Right kidney (tissue), 1 donor: ENCODE measurements at regions not wholly inside any gene's neighbourhood (a gene's known extent, or its start where the extent isn't known, plus 50 kb on each side); places are given as distances from the start of the nearest gene placed in this dataset.

Experiments used
- DNase-seq: peaks from one replicate; pipeline ENCODE4 v3.0.0-alpha.2; 2016

DNA sequence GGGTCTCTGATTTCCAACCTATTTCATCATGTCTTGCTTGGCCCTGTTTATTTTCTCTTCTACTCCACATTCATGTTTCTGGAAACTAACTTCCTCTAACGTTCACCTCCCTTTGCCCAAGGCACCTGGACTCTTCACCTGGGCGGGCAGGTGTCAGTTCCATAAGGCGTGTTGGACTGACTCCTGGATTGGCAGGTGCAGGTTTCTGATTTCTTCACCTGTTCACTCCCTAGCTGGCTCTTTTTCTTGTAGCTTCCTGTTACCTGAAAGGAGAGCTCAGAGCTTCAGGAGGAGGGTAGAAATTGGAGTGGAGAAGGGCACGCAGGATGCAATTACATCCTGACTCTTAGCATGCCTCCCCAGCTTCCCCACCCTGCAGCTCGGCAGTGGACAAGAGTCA, 350.8 kb upstream of the KLF3 start:
- DNase-seq = no peak

DNA sequence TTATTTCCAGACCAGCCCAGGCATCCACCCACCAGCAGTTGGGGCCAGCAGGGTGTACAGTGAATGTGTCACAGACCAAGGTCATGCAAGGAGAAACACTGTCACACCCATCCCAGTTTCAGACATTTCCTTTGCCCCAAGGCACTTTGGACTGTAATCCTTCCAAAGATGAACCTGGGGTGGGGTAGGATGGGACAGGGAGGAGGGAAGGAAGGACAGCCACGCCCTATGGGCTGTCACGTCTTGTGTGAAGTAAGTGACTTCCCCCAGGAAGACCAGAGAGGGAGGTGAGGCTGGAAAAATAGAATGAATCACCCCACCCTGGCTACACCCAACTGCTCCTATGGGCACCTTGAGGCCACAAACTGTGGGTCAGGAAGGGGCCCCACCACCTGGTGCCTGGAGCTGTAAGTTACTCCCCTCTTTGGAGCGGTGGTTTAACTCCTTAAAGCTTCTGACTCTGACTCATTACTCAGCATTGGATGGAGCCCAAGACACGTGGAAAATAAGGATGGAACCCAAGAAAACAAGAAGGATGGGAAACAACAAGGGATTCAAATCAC, 349.9 kb upstream of the KLF3 start:
- no peak for DNase-seq

DNA sequence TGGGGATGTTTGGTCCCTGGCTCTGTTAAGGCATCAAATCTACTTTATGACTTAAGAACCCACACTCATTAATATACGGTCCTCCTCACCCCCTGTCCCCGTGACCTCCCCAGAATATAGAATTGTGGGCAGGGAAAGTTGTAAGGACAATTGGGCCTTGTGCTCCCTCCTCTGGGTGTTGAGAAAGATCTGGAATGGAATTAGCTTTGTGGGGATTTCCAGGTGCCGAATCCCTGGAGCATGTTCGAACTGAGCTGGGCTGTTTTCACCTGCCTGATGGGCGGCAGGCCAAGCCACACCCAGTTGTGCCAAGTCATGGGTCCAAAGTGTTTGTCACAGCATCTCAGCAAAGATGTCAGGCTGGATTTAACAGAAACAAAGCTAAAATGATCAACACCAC, 349.3 kb upstream of the KLF3 start:
- DNase-seq = no peak

DNA sequence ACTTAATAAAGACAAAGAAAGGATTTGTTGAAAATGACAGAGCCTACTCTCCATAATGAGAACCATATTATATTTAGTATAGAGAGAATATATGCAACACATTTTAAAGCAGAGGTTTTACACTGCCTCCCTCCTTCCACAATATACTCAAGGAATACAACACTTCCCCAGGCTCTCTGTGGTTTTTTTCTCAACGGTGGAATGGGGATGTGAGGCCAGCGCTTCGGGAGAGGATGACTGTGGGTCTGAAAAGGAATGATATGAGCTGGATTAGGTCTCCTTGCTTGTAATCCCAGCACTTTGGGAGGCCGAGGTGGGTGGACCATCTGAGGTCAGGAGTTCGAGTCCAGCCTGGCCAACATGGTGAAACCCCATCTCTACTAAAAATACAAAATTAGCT, 348.7 kb upstream of the KLF3 start:
- DNase-seq = no peak

DNA sequence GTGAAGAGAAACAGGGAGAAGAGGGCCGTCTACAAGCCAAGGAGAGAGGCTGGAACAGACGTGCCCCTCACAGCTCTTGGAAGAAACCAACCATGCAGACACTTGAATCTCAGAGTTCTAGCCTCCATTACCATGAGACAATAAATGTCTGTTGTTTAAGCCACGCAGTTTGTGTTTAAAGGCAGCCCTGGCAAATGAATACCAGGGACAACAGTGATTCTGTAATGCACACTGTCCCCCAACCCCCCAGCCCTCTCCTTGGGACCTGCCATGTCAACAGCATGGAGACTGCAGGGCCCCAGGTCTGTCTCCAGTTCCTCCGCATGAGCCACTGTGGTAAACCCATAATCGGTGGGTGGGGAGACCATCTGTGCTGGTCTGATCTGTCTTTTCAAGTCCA, 348.0 kb upstream of the KLF3 start:
- DNase-seq = no peak

DNA sequence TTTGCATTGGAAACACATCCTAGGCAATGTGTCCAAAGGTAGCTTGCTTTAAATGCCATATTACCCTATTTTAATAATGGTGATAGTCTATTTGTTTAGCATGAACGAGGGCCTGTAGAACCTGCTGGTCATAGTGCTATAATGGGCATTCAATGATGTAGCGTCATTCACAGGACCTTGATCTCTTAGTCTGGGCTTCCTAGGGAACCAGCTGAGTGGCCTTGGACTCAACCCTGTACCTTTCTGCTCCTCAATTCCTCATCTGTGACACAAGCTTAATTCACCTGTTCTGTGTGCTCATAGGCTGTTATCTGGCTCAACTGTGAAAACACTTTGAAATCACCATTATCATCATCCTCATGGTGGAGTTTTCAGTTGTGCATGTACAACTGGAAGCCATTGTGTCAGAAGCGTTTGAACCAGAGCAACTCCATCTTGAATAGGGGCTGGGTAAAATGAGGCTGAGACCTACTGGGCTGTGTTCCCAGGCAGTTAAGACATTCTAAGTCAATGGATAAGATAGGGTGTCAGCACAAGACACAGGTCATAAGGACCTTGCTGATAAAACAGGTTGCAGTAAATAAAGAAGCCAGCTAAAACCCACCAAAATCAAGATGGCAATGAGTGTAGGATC, 346.8 kb upstream of the KLF3 start:
- DNase-seq = no peak

DNA sequence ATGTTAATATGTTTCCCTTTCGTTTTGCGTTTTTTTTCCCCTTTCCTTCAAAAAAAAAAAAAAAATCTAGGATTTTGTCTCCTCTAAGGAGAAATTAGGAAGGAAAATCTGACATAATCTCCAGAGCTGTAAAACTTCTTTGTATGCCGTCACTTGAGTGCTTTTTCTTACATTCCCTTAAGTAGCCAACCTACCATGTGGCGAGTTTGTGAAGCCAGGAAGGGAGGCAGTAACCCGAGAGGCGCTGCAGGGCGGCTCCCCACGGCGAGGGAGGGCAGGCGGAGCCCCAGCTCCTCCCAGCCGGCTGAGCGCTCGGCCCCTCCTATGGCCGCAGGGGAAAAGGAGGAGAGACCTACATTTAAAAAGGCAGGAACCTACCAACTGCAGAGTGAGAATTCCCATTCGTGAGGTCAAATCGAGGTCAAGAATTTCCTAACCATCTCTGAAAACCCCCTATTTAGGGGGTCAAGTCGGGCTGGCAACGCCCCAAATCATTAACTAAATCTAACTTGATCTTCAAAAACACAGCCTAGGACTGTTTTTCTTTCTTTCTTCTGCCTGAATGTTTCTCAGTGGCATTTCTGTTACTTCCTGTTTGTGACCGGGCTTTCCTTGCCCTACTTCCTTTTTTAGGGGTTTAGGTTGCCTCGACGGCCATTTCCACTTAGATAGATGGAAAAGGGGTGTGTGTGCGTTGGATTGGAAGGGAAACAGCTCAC, 345.1 kb upstream of the KLF3 start:
- peak; percentile 84 for DNase-seq

DNA sequence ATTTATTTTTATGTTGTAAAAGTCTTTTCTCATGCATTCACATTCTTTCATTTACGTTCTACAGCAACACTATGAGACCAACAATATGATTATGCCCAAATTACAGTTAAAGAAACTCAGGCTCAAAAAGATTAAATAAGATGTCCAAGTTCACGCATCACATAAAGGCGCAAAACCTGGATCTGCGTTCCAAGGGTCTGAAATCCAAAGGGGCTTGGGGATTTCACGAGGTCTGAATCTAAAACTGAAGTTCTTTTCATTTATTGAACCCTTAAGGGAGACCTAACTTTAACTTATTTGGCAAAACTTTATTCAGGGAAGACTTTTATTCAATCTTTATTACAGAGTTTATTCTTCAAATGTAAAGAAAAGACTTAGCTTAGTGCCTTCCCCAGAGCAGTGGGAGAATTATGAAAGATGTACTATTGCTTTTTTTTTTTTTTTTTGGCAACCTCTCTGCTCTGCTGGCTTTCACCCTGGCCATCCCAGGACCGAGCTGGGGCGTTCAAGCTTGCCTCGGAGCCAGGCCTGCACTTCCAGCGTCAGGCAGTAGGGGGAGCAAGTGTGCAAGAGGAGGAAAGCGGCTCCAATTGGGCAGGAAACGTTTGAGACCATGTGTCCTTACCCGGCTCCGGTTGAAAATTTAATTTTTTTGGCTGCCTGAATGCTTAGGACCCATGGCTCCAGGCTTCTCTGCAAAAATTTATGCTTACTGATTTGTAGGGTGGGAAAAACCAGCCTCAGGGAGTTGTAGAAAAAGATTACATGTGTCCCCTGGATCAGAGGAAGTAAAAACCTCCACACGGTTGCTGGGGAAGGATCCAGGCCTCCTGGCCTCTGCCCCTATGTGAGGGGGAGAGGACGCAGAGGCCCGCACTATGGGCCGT, 344.3 kb upstream of the KLF3 start:
- peak; percentile 83 for DNase-seq

DNA sequence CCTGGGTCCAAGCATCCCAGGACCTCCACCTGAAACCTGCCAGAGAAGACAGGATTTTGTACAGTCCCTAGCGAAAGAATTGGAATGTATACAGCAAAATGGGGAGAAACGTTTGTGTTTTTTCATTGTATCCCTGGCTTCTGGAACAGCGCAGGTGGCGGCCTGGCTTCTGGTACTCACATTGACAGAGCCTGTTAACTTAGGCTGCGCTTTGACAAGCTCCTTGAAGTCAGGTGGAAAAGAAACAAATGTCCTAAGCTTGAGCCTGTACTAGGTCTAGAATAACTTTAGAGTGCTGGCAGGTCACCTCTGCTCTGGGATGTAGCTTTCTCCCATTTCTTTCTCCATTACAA, 343.7 kb upstream of the KLF3 start:
- DNase-seq = no peak

DNA sequence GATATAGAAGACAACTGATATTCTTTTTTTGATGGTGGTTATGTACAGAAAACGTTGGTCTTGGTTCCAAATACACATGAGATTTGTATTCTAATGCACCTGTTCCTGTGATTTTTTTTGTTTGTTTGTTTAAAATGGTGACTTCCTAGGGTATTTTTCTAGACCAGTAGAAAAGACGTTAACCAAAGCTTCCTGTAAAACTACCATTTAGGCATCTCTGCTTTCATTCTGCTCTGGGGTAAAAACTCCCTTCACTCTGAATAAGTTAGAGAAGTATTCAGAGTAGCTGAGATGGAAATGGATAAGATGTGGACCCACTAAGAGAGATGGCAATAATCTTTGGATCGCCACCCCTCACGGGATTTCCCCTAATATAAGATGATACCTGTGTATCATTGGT, 343.2 kb upstream of the KLF3 start:
- DNase-seq = no peak

DNA sequence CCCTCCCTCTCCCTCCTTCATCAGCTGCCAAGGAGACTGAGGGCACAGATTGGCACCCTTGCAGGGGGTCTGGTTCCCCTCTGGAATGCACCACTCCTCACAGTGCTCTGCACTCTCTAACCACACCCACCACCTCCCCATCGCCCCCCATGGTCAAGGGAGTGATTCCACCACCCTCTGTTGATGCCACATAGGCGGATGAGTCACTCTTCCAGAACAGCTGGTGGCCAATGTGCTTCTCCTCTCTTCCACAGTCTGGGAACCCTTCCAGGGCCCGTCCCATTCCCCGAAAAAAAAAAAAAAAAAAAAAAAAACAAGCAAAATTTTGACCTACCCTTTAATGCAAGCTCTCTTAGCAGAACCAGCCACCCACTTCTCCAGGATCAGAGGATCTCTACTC, 341.3 kb upstream of the KLF3 start:
- no peak for DNase-seq

DNA sequence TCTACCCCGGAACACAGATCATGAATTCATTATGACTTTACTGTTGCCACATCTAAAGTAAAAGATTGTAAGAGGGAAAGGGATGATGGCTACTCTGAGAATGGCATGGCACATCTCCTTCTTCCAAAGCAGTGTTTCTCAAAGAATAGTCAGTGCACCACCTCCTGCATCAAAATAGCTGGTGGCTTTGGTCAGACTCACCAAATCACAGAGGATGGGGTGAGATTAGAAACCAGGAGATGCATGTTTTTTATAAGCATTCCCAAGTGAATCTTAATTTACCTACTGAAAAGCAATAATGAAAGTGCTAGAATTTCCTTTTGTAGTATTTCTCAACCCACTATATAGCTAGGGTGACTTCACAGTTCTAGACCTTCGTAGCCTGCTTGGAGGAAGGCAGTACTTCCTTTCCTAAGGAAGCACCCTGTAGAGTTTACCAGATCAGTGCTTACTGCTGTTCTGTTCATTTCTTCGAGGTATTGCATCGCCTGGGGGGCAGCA, 340.8 kb upstream of the KLF3 start:
- DNase-seq = no peak

DNA sequence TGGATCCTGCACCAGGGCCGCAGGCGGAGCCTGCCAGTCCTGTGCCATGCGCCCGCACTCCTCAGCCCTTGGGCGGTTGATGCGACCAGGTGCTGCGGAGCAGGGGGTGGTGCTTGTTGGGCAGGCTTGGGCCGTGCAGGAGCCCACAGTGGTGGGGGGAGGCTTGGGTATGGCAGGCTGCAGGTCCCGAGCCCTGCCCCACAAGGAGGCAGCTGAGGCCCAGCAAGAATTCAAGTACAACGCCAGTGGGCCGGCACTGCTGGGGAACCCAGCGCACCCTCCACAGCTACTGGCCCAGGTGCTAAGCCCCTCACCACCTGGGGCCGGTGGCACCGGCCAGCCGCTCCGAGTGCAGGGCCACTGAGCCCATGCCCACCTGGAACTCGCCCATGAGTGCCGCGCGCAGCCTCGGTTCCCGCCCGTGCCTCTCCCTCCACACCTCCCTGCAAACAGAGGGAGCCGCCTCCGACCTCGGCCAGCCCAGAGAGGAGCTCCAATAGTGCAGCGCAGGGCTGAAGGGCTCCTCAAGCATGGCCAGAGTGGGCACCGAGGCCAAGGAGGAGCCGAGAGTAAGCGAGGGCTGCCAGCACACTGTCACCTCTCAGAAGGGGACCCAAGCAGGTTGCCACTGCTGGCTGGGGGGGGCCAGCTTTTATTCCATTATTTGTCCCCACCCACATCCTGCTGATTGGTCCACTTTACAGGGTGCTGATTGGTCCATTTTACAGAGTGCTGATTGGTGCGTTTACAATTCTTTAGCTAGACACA, 339.0 kb upstream of the KLF3 start:
- no peak for DNase-seq

DNA sequence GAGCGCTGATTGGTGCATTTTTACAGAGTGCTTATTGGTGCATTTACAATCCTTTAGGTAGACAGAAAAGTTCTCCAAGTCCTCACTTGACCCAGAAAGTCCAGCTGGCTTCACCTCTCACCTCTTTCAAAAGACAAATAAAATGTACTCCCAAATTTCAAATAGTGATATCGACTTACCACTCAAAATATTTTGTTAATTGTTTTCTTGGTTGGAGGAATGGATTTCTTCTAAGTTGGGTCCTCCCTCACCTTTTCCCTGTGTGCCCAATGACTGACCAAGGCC, 338.4 kb upstream of the KLF3 start:
- no peak for DNase-seq

DNA sequence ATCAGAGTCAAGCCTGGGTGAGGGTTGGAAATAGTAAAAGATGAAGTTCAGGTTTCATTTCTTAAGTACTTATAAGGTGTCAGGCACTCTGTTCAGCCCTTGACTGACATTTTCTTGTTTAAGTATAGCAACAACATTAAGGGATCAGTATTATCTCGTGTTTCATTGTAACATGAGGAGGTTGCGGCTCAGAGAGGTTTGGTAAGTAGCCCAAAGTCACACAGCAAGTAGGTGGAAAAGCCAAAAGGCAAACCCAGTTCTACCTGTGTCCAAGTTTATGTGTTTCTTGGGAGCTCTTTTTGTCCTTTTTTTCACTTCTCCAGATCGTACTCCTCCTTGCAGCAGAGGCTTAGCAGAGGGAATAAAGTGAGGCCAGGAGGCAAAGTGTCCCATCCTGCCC, 337.5 kb upstream of the KLF3 start:
- DNase-seq = no peak

DNA sequence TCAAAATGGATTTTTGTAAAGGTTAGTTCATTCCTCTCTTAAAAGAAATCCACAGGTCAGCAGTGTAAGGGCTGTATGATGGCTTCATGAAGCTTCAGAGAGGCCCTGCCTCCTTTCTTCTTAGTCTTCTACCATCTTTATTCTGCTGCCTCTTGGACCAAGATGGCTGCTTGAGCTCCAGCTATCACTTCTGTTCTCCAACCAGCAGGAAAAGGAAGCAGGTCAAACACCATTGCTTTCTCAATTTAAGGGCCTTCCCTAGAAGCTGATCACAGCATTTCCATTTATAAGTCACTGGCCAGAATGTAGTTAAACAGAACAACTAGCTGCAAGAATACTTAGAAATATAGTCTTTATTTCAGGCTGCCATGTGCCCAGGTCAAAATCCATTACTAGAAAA, 336.8 kb upstream of the KLF3 start:
- DNase-seq = no peak

DNA sequence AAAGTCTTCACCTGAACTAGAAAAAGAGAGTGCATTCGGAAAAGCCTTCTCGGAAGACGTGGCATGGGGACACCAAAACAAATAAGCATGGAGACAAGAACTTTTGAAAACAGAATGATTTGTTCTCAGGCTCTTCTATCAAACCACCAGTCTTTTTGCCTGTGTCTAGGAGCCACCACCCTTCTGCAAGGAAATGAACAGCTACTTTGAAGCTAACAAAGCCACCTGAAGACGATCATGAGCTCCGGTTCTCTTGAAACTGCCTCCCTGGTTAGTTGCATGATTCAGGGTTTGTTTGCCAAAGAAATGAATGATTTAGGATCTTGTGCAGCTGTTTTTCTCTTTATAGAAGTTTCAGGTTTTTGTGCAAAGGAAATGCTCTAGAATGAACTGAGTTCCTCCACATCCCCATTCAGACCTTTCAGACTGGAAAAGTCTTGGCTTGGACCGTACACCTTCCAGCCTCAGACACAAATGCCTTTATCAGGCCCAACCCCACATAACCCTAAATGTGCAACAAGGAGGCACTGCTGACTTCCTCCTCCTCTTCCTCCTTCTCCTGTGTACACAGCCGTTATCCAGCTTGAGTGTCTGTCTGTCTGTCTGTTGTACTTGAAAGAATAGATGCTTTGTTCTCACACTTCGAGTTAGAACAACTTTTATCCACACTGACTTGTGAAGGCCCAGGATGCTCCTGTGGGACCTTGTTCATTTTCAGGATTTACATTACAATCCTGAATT, 334.8 kb upstream of the KLF3 start:
- DNase-seq = no peak

DNA sequence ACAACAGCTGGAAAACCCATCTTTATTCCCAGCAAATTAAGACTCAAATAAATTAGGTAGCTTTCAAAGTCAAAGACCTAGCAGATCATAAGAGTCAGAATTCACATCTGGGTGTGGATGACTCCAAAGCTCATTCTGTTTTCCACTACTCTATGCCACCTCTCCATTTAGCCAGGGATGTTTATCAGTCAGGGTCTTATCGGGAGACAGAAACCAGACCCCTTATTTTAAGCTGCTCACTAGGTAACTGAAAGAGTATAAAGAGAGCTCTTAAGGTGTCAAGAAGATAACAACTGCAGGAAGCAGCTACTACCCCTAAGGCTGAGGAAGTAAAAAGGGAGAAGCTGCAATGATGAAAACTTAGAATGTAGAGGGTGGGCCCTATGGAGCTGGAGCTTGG, 333.7 kb upstream of the KLF3 start:
- no peak for DNase-seq

DNA sequence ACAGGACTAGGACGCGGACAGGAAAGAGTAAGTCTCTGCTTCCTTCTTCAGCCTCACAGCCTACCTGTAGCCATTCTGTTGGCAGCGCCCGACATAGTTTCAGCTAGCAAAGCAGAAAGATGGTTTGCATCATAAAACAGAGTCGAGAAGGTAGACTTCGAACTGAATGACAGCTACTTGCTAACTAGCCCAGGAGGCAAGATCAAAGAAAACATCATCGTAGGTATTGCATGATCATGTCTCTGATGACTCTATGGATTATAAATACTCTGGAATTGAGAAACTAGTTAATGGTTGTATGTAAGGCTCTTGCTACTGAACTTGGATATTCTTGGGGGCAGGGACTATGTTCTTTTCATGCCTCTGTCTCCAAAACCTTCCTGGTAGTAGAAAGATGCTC, 333.1 kb upstream of the KLF3 start:
- no peak for DNase-seq

DNA sequence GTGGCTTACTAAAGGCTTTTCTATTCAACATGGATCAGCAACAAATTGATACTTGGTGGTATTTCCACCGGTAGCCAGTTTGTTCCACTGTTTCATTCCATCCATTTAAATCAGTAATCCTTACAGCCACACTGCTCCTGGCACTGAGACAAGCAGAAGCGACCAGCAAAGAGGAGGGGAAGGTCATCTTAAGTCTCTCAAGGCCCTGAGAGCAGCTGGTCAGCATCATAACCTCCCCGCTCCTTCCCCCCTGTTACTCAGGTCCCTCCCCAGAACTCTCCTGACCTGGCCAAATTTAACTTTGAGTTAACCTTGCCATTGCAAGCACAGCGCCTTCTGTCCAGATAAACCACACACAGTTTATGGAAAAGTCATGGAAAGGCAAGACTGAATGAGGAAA, 331.3 kb upstream of the KLF3 start:
- DNase-seq = no peak

DNA sequence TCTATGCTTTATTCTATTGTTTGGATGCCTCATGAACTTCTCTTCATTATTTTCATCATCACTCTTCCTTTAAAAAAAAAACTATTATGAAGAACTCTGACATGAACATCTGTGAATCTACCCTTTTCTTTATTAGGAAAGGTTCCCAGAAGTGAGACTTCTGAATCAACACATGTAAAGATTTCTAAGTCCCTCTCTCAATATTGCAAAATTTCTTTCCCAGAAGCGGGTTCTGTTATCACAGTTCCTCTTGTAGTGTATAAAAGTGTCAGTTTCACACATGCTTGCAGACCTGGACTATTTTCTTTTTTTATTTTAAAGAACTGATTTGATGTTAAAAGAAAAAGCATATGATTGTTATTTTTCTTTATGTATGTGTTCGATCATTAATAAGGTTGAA, 330.8 kb upstream of the KLF3 start:
- no peak for DNase-seq

DNA sequence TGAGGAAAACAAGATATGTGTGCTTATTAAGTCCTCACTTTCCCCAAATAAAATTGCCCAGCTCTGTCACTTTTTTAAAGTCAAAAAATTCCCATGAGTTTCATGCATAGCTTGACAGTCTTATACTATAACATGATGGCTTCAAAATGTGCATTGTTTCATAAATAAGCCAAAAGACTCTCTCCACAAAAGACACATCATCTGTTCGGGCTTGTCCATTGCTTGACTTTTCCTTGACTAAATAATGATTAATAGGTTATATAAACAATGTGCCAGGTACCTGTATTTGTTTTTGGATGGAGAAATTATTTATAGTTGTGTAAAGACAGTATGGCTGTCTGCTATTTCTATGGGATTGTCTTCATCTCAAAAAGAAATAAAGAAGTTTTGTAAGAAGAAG, 329.2 kb upstream of the KLF3 start:
- DNase-seq = no peak
